Ovary (tissue), 3 donors: ENCODE measurements at regions not wholly inside any gene's neighbourhood (a gene's known extent, or its start where the extent isn't known, plus 50 kb on each side); places are given as distances from the start of the nearest gene placed in this dataset.

Source experiments
- CTCF ChIP-seq, 3 donors: fragments of 450-650 bp in 2 of 3; fragments of 200-600 bp in 1 of 3; IDR thresholded peaks; one replicate each; pipeline versions ENCODE4 v1.5.1 to v1.8.0; 2016 to 2022; ENCODE audit warnings: antibody characterized with exemption in 3 of 3, mild to moderate bottlenecking in 1 of 3
- EP300 ChIP-seq: sonication (generic); formaldehyde crosslinking; IDR thresholded peaks from one replicate; pipeline ENCODE4 v1.6.1; 2017; ENCODE audit warnings: antibody characterized with exemption
- POLR2A ChIP-seq: fragments of 450-650 bp; IDR thresholded peaks from one replicate; pipeline ENCODE4 v1.6.1; 2017; ENCODE audit warnings: antibody characterized with exemption, mild to moderate bottlenecking, moderate library complexity
- donor health status: DM: no; HTN: no; CAD: no.

DNA sequence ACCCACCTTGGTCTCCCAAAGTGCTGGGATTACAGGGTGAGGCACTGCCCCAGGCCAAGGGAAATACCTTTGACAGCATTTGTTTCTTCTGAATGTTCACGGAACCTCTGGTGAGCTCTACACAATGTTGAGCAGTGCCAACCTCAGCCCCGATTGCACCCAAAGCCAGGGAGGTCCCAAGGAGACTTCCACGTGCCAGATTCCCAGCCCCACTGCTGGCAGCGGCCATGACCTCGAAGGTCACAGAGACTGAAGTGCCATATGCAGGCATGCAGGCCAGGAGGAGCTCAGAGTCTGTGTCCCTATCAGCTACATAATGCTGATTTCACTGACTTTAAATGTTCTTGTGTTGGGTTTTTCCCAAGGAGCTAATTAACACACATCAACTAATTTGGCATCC, 226.4 kb upstream of the FOXF1 start:
- TF ChIP-seq CTCF (IDR thresholded peaks at IDR 0.05) (no peak), POLR2A (no peak), EP300 (no peak)
